H9 (cell line): ENCODE measurements at regions not wholly inside any gene's neighbourhood (a gene's known extent, or its start where the extent isn't known, plus 50 kb on each side); places are given as distances from the start of the nearest gene placed in this dataset.

Source experiments
- DNase-seq: peaks from one replicate; pipeline ENCODE4 v3.0.0-alpha.2; 2017
- H2AFZ ChIP-seq: one replicate; pipeline ENCODE4 v1.6.1; 2013; ENCODE audit warnings: mild to moderate bottlenecking, low read length, control low read depth, moderate library complexity
- H2AK5ac ChIP-seq: 2 replicates; pipeline ENCODE4 v1.6.1; 2013; ENCODE audit warnings: low read length, control low read depth, mixed read lengths; ENCODE audit not compliant: insufficient read length
- H2BK120ac ChIP-seq: one replicate; pipeline ENCODE4 v1.6.1; 2013; ENCODE audit warnings: low read depth, mild to moderate bottlenecking, low read length, control low read depth, inconsistent platforms; ENCODE audit not compliant: poor library complexity, severe bottlenecking
- H2BK12ac ChIP-seq: 2 replicates; pipeline ENCODE4 v1.6.1; 2013; ENCODE audit warnings: low read length, control low read depth, mixed read lengths, low read depth; ENCODE audit not compliant: insufficient read length
- H2BK15ac ChIP-seq: 2 replicates; pipeline ENCODE4 v1.6.1; 2013; ENCODE audit warnings: low read depth, low read length, control low read depth
- H2BK20ac ChIP-seq: one replicate; pipeline ENCODE4 v1.6.1; 2013; ENCODE audit warnings: low read depth, mild to moderate bottlenecking, low read length, control low read depth, inconsistent platforms; ENCODE audit not compliant: poor library complexity, severe bottlenecking
- H2BK5ac ChIP-seq: 2 replicates; pipeline ENCODE4 v1.6.1; 2013; ENCODE audit warnings: low read length, control low read depth, mixed read lengths; ENCODE audit not compliant: insufficient read length
- H3K14ac ChIP-seq: 2 replicates; pipeline ENCODE4 v1.6.1; 2013; ENCODE audit warnings: low read length, control low read depth; ENCODE audit not compliant: insufficient read depth
- H3K18ac ChIP-seq: 2 replicates; pipeline ENCODE4 v1.6.1; 2013; ENCODE audit warnings: low read depth, mild to moderate bottlenecking, mixed read lengths, low read length, control low read depth; ENCODE audit not compliant: insufficient read length
- H3K23ac ChIP-seq: 2 replicates; pipeline ENCODE4 v1.6.1; 2013; ENCODE audit warnings: low read length, control low read depth, mixed read lengths, low read depth; ENCODE audit not compliant: insufficient read length
- H3K23me2 ChIP-seq: 2 replicates; pipeline ENCODE4 v1.6.1; 2013; ENCODE audit warnings: low read depth, mild to moderate bottlenecking, mixed read lengths, low read length, control low read depth; ENCODE audit not compliant: insufficient read length, poor library complexity, severe bottlenecking
- H3K27ac ChIP-seq: 2 replicates; pipeline ENCODE4 v1.5.1; 2013; ENCODE audit warnings: low read length, control low read depth, mixed read lengths, low read depth; ENCODE audit not compliant: insufficient read length
- H3K27me3 ChIP-seq: 2 replicates; pipeline ENCODE4 v1.6.1; 2013; ENCODE audit warnings: low read length, control low read depth, inconsistent platforms; ENCODE audit not compliant: insufficient read depth
- H3K4ac ChIP-seq: 2 replicates; pipeline ENCODE4 v1.6.1; 2013; ENCODE audit warnings: low read depth, mild to moderate bottlenecking, control low read depth, inconsistent platforms, low read length, moderate library complexity
- H3K4me1 ChIP-seq: 2 replicates; pipeline ENCODE4 v1.6.1; 2013; ENCODE audit warnings: low read length, control low read depth, inconsistent platforms; ENCODE audit not compliant: insufficient read depth
- H3K4me2 ChIP-seq: 2 replicates; pipeline ENCODE4 v1.6.1; 2013; ENCODE audit warnings: low read length, control low read depth, mixed read lengths; ENCODE audit not compliant: insufficient read length, insufficient read depth
- H3K56ac ChIP-seq: 2 replicates; pipeline ENCODE4 v1.6.1; 2013; ENCODE audit warnings: low read depth, mild to moderate bottlenecking, mixed read lengths, low read length, control low read depth; ENCODE audit not compliant: insufficient read length
- H3K79me1 ChIP-seq: 2 replicates; pipeline ENCODE4 v1.6.1; 2013; ENCODE audit warnings: low read depth, mild to moderate bottlenecking, moderate library complexity, low read length, control low read depth, inconsistent platforms; ENCODE audit not compliant: insufficient read depth, poor library complexity, severe bottlenecking
- H3K79me2 ChIP-seq: 2 replicates; pipeline ENCODE4 v1.6.1; 2013; ENCODE audit warnings: low read length, control low read depth, inconsistent platforms; ENCODE audit not compliant: insufficient read depth
- H3K9ac ChIP-seq: 2 replicates; pipeline ENCODE4 v1.6.1; 2013; ENCODE audit warnings: low read length, control low read depth, mixed read lengths; ENCODE audit not compliant: insufficient read length; ENCODE audit errors: extremely low read depth
- H3K9me3 ChIP-seq: one replicate; pipeline ENCODE4 v1.6.1; 2013; ENCODE audit warnings: low read depth, low read length, inconsistent platforms; ENCODE audit not compliant: control insufficient read depth
- H3T11ph ChIP-seq: one replicate; pipeline ENCODE4 v1.6.1; 2013; ENCODE audit warnings: mild to moderate bottlenecking, low read length, control low read depth, inconsistent platforms
- H4K20me1 ChIP-seq: one replicate; pipeline ENCODE4 v1.6.1; 2013; ENCODE audit not compliant: control insufficient read depth, insufficient read length, insufficient read depth
- H4K5ac ChIP-seq: 2 replicates; pipeline ENCODE4 v1.6.1; 2013; ENCODE audit warnings: low read depth, mild to moderate bottlenecking, mixed read lengths, low read length, control low read depth; ENCODE audit not compliant: insufficient read length
- H4K8ac ChIP-seq: replicated peaks from 2 replicates; pipeline ENCODE4 v1.6.1; 2013; ENCODE audit warnings: low read length, control low read depth, mixed read lengths, low read depth; ENCODE audit not compliant: insufficient read length
- H4K91ac ChIP-seq: 2 replicates; pipeline ENCODE4 v1.6.1; 2013; ENCODE audit warnings: low read depth, mild to moderate bottlenecking, moderate library complexity, mixed read lengths, low read length, control low read depth; ENCODE audit not compliant: insufficient read length
- H3K27ac Mint-ChIP-seq, 3 experiments: 2 replicates in 2 of 3; 3 replicates in 1 of 3; pipeline ENCODE4 v1.8.0; 2020 to 2021; ENCODE audit warnings: mixed read lengths in 3 of 3, mild to moderate bottlenecking in 1 of 3, moderate library complexity in 1 of 3
- H3K27me3 Mint-ChIP-seq: 2 replicates; pipeline ENCODE4 v1.8.0; 2021; ENCODE audit warnings: low read depth, mild to moderate bottlenecking, moderate library complexity, mixed read lengths
- H3K36me3 Mint-ChIP-seq, 3 experiments: 2 replicates in 2 of 3; 3 replicates in 1 of 3; pipeline ENCODE4 v1.8.0; 2020 to 2021; ENCODE audit warnings: low read depth in 3 of 3, mixed read lengths in 3 of 3; ENCODE audit not compliant: insufficient read depth in 1 of 3
- H3K4me1 Mint-ChIP-seq, 2 experiments: 2 replicates each; pipeline ENCODE4 v1.8.0; 2020; ENCODE audit warnings: mixed read lengths in 2 of 2
- H3K4me3 Mint-ChIP-seq, 2 experiments: 2 replicates in 1 of 2; 3 replicates in 1 of 2; pipeline ENCODE4 v1.8.0; 2020 to 2021; ENCODE audit warnings: mild to moderate bottlenecking in 2 of 2, mixed read lengths in 2 of 2, moderate library complexity in 1 of 2
- H3K9me3 Mint-ChIP-seq, 2 experiments: 2 replicates in 1 of 2; 3 replicates in 1 of 2; pipeline ENCODE4 v1.8.0; 2020; ENCODE audit warnings: mild to moderate bottlenecking in 2 of 2, mixed read lengths in 2 of 2, moderate library complexity in 1 of 2
- CTCF ChIP-seq: fragments of 200-600 bp; sonication (generic); conservative IDR thresholded peaks from 3 replicates; pipeline ENCODE4 v1.8.0; 2021; ENCODE audit warnings: antibody characterized with exemption, mild to moderate bottlenecking
- WGBS: extraction: QIAGEN DNeasy Blood & Tissue Kit; methylation state at CpG from one replicate; pipeline ENCODE4 v1.1.7; 2013; ENCODE audit warnings: missing lambda C conversion rate, low lambda C conversion rate, mixed read lengths; ENCODE audit not compliant: insufficient read length; ENCODE audit errors: extremely low coverage; 5-methylcytosine and 5-hydroxymethylcytosine counted together

- Histone ChIP-seq H3K9me3 (no peaks in the 10 kb centered on the region), H2AFZ (no peak overlapping the region), H3K79me1 (no peaks in the 10 kb centered on the region), H3K14ac (no peak overlapping the region), H3K27me3 (no peaks in the 10 kb centered on the region), H4K20me1 (no peaks in the 10 kb centered on the region), H3K79me2 (no peaks in the 10 kb centered on the region), H2BK15ac (no peak overlapping the region), H3K9ac (no peak overlapping the region), H2BK120ac (no peak overlapping the region), H3K23me2 (no peaks in the 10 kb centered on the region), H4K8ac (no peak overlapping the region), H3K4me1 (no peaks in the 10 kb centered on the region), H3K4ac (no peak overlapping the region), H3K23ac (no peak overlapping the region), H3T11ph (no peak overlapping the region), H3K27ac (no peak overlapping the region), H3K4me2 (no peak overlapping the region), H4K91ac (no peak overlapping the region), H2BK12ac (no peak overlapping the region), H2AK5ac (no peak overlapping the region), H2BK20ac (no peak overlapping the region), H3K56ac (no peak overlapping the region), H2BK5ac (no peak overlapping the region), H4K5ac (no peak overlapping the region), H3K18ac (no peak overlapping the region)
- Mint-ChIP-seq H3K4me1 (0 out of 4 replicates have a peak, but pooled peaks cover 0 to 3% of the 10 kb centered on the region in 2 experiments), H3K36me3 (no peaks in the 10 kb centered on the region), H3K4me3 (no peak overlapping the region), H3K9me3 (no peaks in the 10 kb centered on the region), H3K27me3 (no peaks in the 10 kb centered on the region), H3K27ac (no peak overlapping the region)
- no peak for DNase-seq
- WGBS: no CpG with 5 or more reads among the region's 4 CpGs
- no peak for TF ChIP-seq CTCF
These were observed 420.6 kb downstream of the CENPC start for GRCh38 chr4:67124716-67125115.
